SK-N-SH (cell line): ENCODE measurements at regions not wholly inside any gene's neighbourhood (a gene's known extent, or its start where the extent isn't known, plus 50 kb on each side); places are given as distances from the start of the nearest gene placed in this dataset.

ENCODE experiments used
- CTCF ChIA-PET: fragments of 300-600, 350-600 bp; formaldehyde crosslinking; extraction: SDS; loops from one replicate; lab custom pipeline; 2021; lab: Yijun Ruan, JAX
- POLR2A ChIA-PET: fragments of 350-600 bp; sonication (Branson Sonifier 250); formaldehyde crosslinking; extraction: SDS; loops from one replicate; lab custom pipeline; 2020; ENCODE audit warnings: antibody characterized with exemption, inconsistent platforms; lab: Yijun Ruan, JAX
- DNase-seq: peaks from one replicate; pipeline ENCODE4 v3.0.0; 2012
- H2AFZ ChIP-seq: fragments of 200-600 bp; sonication (generic); 2 replicates; pipeline ENCODE4 v1.8.1; 2016; ENCODE audit warnings: antibody characterized with exemption, mild to moderate bottlenecking, low read depth
- H3F3A ChIP-seq: fragments of 200-600 bp; sonication (generic); replicated peaks from 2 replicates; pipeline ENCODE3; 2016; ENCODE audit warnings: antibody characterized with exemption, mild to moderate bottlenecking; ENCODE audit not compliant: insufficient read depth
- H3K27ac ChIP-seq, 2 experiments: fragments of 200-500 bp in 1 of 2; fragments of 200-600 bp in 1 of 2; sonication (Bioruptor generic) in 1 of 2; sonication (generic), shearing (Covaris generic) in 1 of 2; 2 replicates each; pipeline versions ENCODE4 v1.5.1 to v1.6.1; 2014 to 2016; ENCODE audit warnings: low read depth in 2 of 2, inconsistent platforms in 1 of 2, low read length in 1 of 2, mild to moderate bottlenecking in 1 of 2, mixed read lengths in 1 of 2
- H3K27me3 ChIP-seq: fragments of 200-600 bp; sonication (generic), shearing (Covaris generic); 2 replicates; pipeline ENCODE4 v1.6.1; 2016; ENCODE audit warnings: mixed run types; ENCODE audit not compliant: insufficient read depth
- H3K36me3 ChIP-seq, 2 experiments: fragments of 200-500 bp in 1 of 2; fragments of 200-600 bp in 1 of 2; sonication (Bioruptor generic) in 1 of 2; sonication (generic) in 1 of 2; replicated peaks in 1 of 2; 2 replicates each; pipeline versions ENCODE3 to v1.5.1; 2014 to 2016; ENCODE audit warnings: low read length in 1 of 2, mild to moderate bottlenecking in 1 of 2; ENCODE audit not compliant: insufficient read depth in 2 of 2, control insufficient read depth in 1 of 2
- H3K4me1 ChIP-seq, 2 experiments: fragments of 200-500 bp in 1 of 2; fragments of 200-600 bp in 1 of 2; sonication (Bioruptor generic) in 1 of 2; sonication (generic), shearing (Covaris generic) in 1 of 2; 2 replicates each; pipeline versions ENCODE4 v1.5.1 to v1.6.1; 2014 to 2016; ENCODE audit warnings: low read depth in 1 of 2, low read length in 1 of 2, mixed run types in 1 of 2; ENCODE audit not compliant: insufficient read depth in 2 of 2, control insufficient read depth in 1 of 2
- H3K4me2 ChIP-seq: fragments of 200-600 bp; sonication (generic), shearing (Covaris generic); 2 replicates; pipeline ENCODE4 v1.6.1; 2017; ENCODE audit warnings: mixed run types
- H3K4me3 ChIP-seq, 2 experiments: fragments of 200-500 bp in 1 of 2; fragments of 200-600 bp in 1 of 2; sonication (Bioruptor generic) in 1 of 2; sonication (generic), shearing (Covaris generic) in 1 of 2; 2 replicates each; pipeline versions ENCODE4 v1.5.1 to v1.8.1; 2014 to 2016; ENCODE audit warnings: low read depth in 2 of 2, inconsistent platforms in 1 of 2, low read length in 1 of 2, mild to moderate bottlenecking in 1 of 2, mixed read lengths in 1 of 2, moderate library complexity in 1 of 2
- H3K79me2 ChIP-seq: fragments of 200-600 bp; sonication (generic); 2 replicates; pipeline ENCODE4 v1.8.1; 2017; ENCODE audit warnings: mild to moderate bottlenecking; ENCODE audit not compliant: insufficient read depth
- H3K9ac ChIP-seq: fragments of 200-600 bp; sonication (generic); 2 replicates; pipeline ENCODE4 v1.6.1; 2017; ENCODE audit warnings: mixed run types
- H3K9me2 ChIP-seq: fragments of 200-600 bp; sonication (generic); 2 replicates; pipeline ENCODE4 v1.6.1; 2017; ENCODE audit warnings: mixed run types
- H3K9me3 ChIP-seq: fragments of 200-600 bp; sonication (generic); 2 replicates; pipeline ENCODE4 v1.6.1; 2017; ENCODE audit warnings: mixed run types, mild to moderate bottlenecking, moderate library complexity
- H4K20me1 ChIP-seq: fragments of 200-600 bp; sonication (generic); 2 replicates; pipeline ENCODE4 v1.6.1; 2017; ENCODE audit warnings: mild to moderate bottlenecking, mixed run types; ENCODE audit not compliant: insufficient read depth
- CHD2 ChIP-seq: fragments of 150-350 bp; IDR thresholded peaks from 2 replicates; pipeline ENCODE4 v1.6.1; 2018; ENCODE audit warnings: low read length; ENCODE audit not compliant: partially characterized antibody
- CTCF ChIP-seq: fragments of 200-600 bp; sonication (generic); IDR thresholded peaks from 2 replicates; pipeline ENCODE4 v1.6.1; 2017; ENCODE audit warnings: antibody characterized with exemption, mild to moderate bottlenecking, moderate library complexity
- ELF1 ChIP-seq: IDR thresholded peaks from 2 replicates; pipeline ENCODE4 v1.4.0; 2012
- EP300 ChIP-seq, 2 experiments: IDR thresholded peaks; 2 replicates each; pipeline versions ENCODE4 v1.4.0 to v1.6.1; 2012; ENCODE audit warnings: borderline replicate concordance in 1 of 2, low read depth in 1 of 2, low read length in 1 of 2
- FOSL2 ChIP-seq: IDR thresholded peaks from 2 replicates; pipeline ENCODE4 v1.4.0; 2012; ENCODE audit warnings: low read depth, mild to moderate bottlenecking, moderate library complexity, borderline replicate concordance
- FOXJ3 ChIP-seq: sonication (generic); formaldehyde crosslinking; IDR thresholded peaks from 2 replicates; pipeline ENCODE4 v1.5.1; 2020; ENCODE audit warnings: mild to moderate bottlenecking, missing genetic modification reagents
- FOXM1 ChIP-seq: IDR thresholded peaks from 2 replicates; pipeline ENCODE4 v1.4.0; 2012; ENCODE audit warnings: low read depth, mild to moderate bottlenecking
- GABPA ChIP-seq: IDR thresholded peaks from 2 replicates; pipeline ENCODE4 v1.4.0; 2012; ENCODE audit warnings: low read depth, mild to moderate bottlenecking
- GATA2 ChIP-seq: sonication (generic); formaldehyde crosslinking; IDR thresholded peaks from 2 replicates; pipeline ENCODE4 v1.5.0; 2020; ENCODE audit warnings: mild to moderate bottlenecking, missing genetic modification reagents
- IRF3 ChIP-seq: fragments of 150-350 bp; IDR thresholded peaks from 2 replicates; pipeline ENCODE4 v1.6.1; 2016; ENCODE audit warnings: mild to moderate bottlenecking, low read depth, low read length
- JUND ChIP-seq: IDR thresholded peaks from 2 replicates; pipeline ENCODE4 v1.4.0; 2012
- NRF1 ChIP-seq: IDR thresholded peaks from 2 replicates; pipeline ENCODE4 v1.6.1; 2012; ENCODE audit warnings: low read depth, mild to moderate bottlenecking, low read length
- RCOR1 ChIP-seq: fragments of 150-350 bp; IDR thresholded peaks from 2 replicates; pipeline ENCODE4 v1.6.1; 2017; ENCODE audit warnings: antibody characterized with exemption, low read length
- RXRA ChIP-seq: IDR thresholded peaks from 2 replicates; pipeline ENCODE4 v1.4.0; 2012; ENCODE audit warnings: low read depth, mild to moderate bottlenecking, borderline replicate concordance
- TAF1 ChIP-seq: IDR thresholded peaks from 2 replicates; pipeline ENCODE4 v1.6.1; 2012; ENCODE audit warnings: low read depth, mild to moderate bottlenecking, low read length, moderate library complexity, borderline replicate concordance
- TCF12 ChIP-seq: IDR thresholded peaks from 2 replicates; pipeline ENCODE4 v1.4.0; 2012
- TEAD4 ChIP-seq: IDR thresholded peaks from 2 replicates; pipeline ENCODE4 v1.4.0; 2012; ENCODE audit warnings: mild to moderate bottlenecking, borderline replicate concordance; ENCODE audit not compliant: insufficient read depth
- USF2 ChIP-seq: fragments of 150-350 bp; IDR thresholded peaks from 2 replicates; pipeline ENCODE4 v1.6.1; 2017; ENCODE audit warnings: antibody characterized with exemption, low read length, low read depth, borderline replicate concordance
- WGBS: methylation state at CpG from one replicate; pipeline ENCODE4 v1.1.6; 2017; ENCODE audit warnings: low lambda C conversion rate; 5-methylcytosine and 5-hydroxymethylcytosine counted together

GRCh38 chr21:34199121-34199910 lies 125.9 kb downstream of the MRPS6 start:
- no peak overlapping the region for H3K9ac ChIP-seq
- H3K4me3 ChIP-seq = no peak overlapping the region
- no peak for DNase-seq
- no peak overlapping the region for H3K4me2 ChIP-seq
- no peak for TF ChIP-seq CTCF
- no peak for TF ChIP-seq FOSL2
- no peak for TF ChIP-seq TCF12
- TF ChIP-seq TEAD4 = no peak
- no peak for TF ChIP-seq GABPA
- no peak for TF ChIP-seq IRF3
- no peak for TF ChIP-seq GATA2 (CRISPR knock-in tag)
- TF ChIP-seq, all 33 proteins: peak for 0
- no peaks in the 10 kb centered on the region for H3K36me3 ChIP-seq
- no peak overlapping the region for H2AFZ ChIP-seq
- H3K9me2 ChIP-seq = no peaks in the 10 kb centered on the region
- ChIA-PET CTCF (interaction anchor here (1.0 to 7.6 kb wide), 3 partner anchors 113 to 275 kb away, joined by 3 to 41 read pairs (median 4); no protein-coding TSS in a partner anchor), POLR2A (no interaction called here)
- H3K9me3 ChIP-seq = no peaks in the 10 kb centered on the region
- no peaks in the 10 kb centered on the region for H4K20me1 ChIP-seq
- H3K79me2 ChIP-seq = no peaks in the 10 kb centered on the region
- H3K4me1 ChIP-seq = peaks cover 4 to 30% of the 10 kb centered on the region in 2 experiments; a peak in 1 of 4 replicates
- H3K27me3 ChIP-seq = no peaks in the 10 kb centered on the region
- H3K27ac ChIP-seq = no peak overlapping the region
- no peaks in the 10 kb centered on the region for H3F3A ChIP-seq
- WGBS = 92% methylated on average over 6 of the region's 7 CpGs

GRCh38 chr21:34200288-34200905 lies 127.0 kb downstream of the MRPS6 start:
- POLR2A ChIA-PET = no interaction called here
- CTCF ChIA-PET = interaction anchor here (1.9 to 7.6 kb wide), 3 partner anchors 71 to 276 kb away, joined by 9 to 41 read pairs (median 24); partner anchors contain the start of genes MRPS6 and SLC5A3
- no peak for DNase-seq
- no peak for TF ChIP-seq TEAD4
- no peak for TF ChIP-seq RCOR1
- no peak for TF ChIP-seq CTCF
- no peak for TF ChIP-seq TCF12
- no peak for TF ChIP-seq NRF1
- TF ChIP-seq JUND = no peak
- no peak for TF ChIP-seq USF2
- no peak for TF ChIP-seq IRF3
- no peak for TF ChIP-seq TAF1
- TF ChIP-seq FOXM1 = no peak
- TF ChIP-seq CHD2 = no peak
- TF ChIP-seq RXRA = no peak
- no peak for TF ChIP-seq EP300 (IDR thresholded peaks at IDR 0.05; ENCODE audit: borderline replicate concordance in 1 of 2, low read depth in 1 of 2, low read length in 1 of 2)
- TF ChIP-seq FOXJ3 = no peak
- no peak for TF ChIP-seq ELF1

More at GRCh38 chr21:34200288-34200905, 127.0 kb downstream of the MRPS6 start:
- no peak overlapping the region for H3K4me2 ChIP-seq
- H2AFZ ChIP-seq = no peak overlapping the region
- H3K9me3 ChIP-seq = no peaks in the 10 kb centered on the region
- H3K27ac ChIP-seq = no peak overlapping the region
- peaks cover 4 to 38% of the 10 kb centered on the region in 2 experiments; a peak in 1 of 4 replicates for H3K4me1 ChIP-seq
- no peaks in the 10 kb centered on the region for H3K9me2 ChIP-seq
- no peak overlapping the region for H3K4me3 ChIP-seq
- H3K27me3 ChIP-seq = no peaks in the 10 kb centered on the region
- 95% methylated on average over 7 of the region's 7 CpGs for WGBS
- no peaks in the 10 kb centered on the region for H3K79me2 ChIP-seq
- no peaks in the 10 kb centered on the region for H4K20me1 ChIP-seq
- H3K9ac ChIP-seq = no peak overlapping the region
- H3F3A ChIP-seq = no peaks in the 10 kb centered on the region
- no peaks in the 10 kb centered on the region for H3K36me3 ChIP-seq
